Myocyte (in vitro differentiated cells): ENCODE measurements at regions not wholly inside any gene's neighbourhood (a gene's known extent, or its start where the extent isn't known, plus 50 kb on each side); places are given as distances from the start of the nearest gene placed in this dataset.
A peak's percentile ranks its signal among the peaks of the same experiment; 100 is the strongest.
"Not testable (repeated sequence)": the region's sequence is repeated elsewhere in the genome, so short reads cannot be mapped to it uniquely, and the experiment has no call there.

ENCODE experiments used
- DNase-seq: peaks from one replicate; pipeline ENCODE4 v3.0.0-alpha.2; 2012; ENCODE audit warnings: low read depth

- DNase-seq, result no peak
These were observed 90.6 kb upstream of the STOX2 start for GRCh38 chr4:183814461-183814860.

- DNase-seq, result no peak
These were observed 89.0 kb upstream of the STOX2 start for GRCh38 chr4:183816077-183816476.

- no peak for DNase-seq
These were observed 88.1 kb upstream of the STOX2 start for GRCh38 chr4:183816882-183817509.

- not testable (repeated sequence) for DNase-seq
These were observed 86.5 kb upstream of the STOX2 start for GRCh38 chr4:183818591-183818990.

- DNase-seq, result no peak
These were observed 83.8 kb upstream of the STOX2 start for GRCh38 chr4:183821076-183821853.

- DNase-seq, result peak; percentile 13
These were observed 81.7 kb upstream of the STOX2 start for GRCh38 chr4:183823434-183823833.

GRCh38 chr4:183825346-183825745 lies 79.8 kb upstream of the STOX2 start:
- DNase-seq, result no peak

GRCh38 chr4:183826461-183826860 lies 78.6 kb upstream of the STOX2 start:
- DNase-seq, result no peak

- DNase-seq, result no peak
These were observed 77.0 kb upstream of the STOX2 start for GRCh38 chr4:183828125-183828524.

- no peak for DNase-seq
These were observed 76.3 kb upstream of the STOX2 start for GRCh38 chr4:183828839-183829238.

GRCh38 chr4:183830438-183830985 lies 74.6 kb upstream of the STOX2 start:
- no peak for DNase-seq

- no peak for DNase-seq
These were observed 74.1 kb upstream of the STOX2 start for GRCh38 chr4:183831026-183831446.

- no peak for DNase-seq
These were observed 73.4 kb upstream of the STOX2 start for GRCh38 chr4:183831683-183832082.

- DNase-seq, result no peak
These were observed 72.2 kb upstream of the STOX2 start for GRCh38 chr4:183832776-183833450.

- DNase-seq, result no peak
These were observed 70.9 kb upstream of the STOX2 start for GRCh38 chr4:183834252-183834651.

- DNase-seq, result no peak
These were observed 67.9 kb upstream of the STOX2 start for GRCh38 chr4:183837222-183837621.

GRCh38 chr4:183838987-183839712 lies 66.0 kb upstream of the STOX2 start:
- DNase-seq, result peak; percentile 3

GRCh38 chr4:183840311-183840710 lies 64.8 kb upstream of the STOX2 start:
- DNase-seq, result peak; percentile 78

- no peak for DNase-seq
These were observed 64.1 kb upstream of the STOX2 start for GRCh38 chr4:183841001-183841400.

GRCh38 chr4:183842129-183842528 lies 63.0 kb upstream of the STOX2 start:
- DNase-seq, result no peak

GRCh38 chr4:183843248-183843671 lies 61.8 kb upstream of the STOX2 start:
- no peak for DNase-seq
